Right cardiac atrium (tissue), 5 donors: ENCODE measurements at regions not wholly inside any gene's neighbourhood (a gene's known extent, or its start where the extent isn't known, plus 50 kb on each side); places are given as distances from the start of the nearest gene placed in this dataset.

Experiments
- ATAC-seq, 2 donors: fragments of 200-7000 bp; cut with Tn5 transposase; one replicate each; pipeline versions ENCODE4 v1.8.0 to v1.9.1; 2020; ENCODE audit warnings: moderate library complexity in 2 of 2, mild to moderate bottlenecking in 1 of 2
- DNase-seq, 3 donors: peaks; one replicate each; pipeline ENCODE4 v3.0.0-alpha.2; 2020
- H3K27ac ChIP-seq: one replicate; pipeline ENCODE4 v1.5.1; 2013; ENCODE audit warnings: mild to moderate bottlenecking, low read length, control low read depth, moderate library complexity
- H3K27me3 ChIP-seq: one replicate; pipeline ENCODE4 v1.6.1; 2013; ENCODE audit not compliant: control insufficient read depth, insufficient read depth
- H3K4me1 ChIP-seq: one replicate; pipeline ENCODE4 v1.6.1; 2013; ENCODE audit warnings: low read length; ENCODE audit not compliant: control insufficient read depth, insufficient read depth
- H3K4me3 ChIP-seq: one replicate; pipeline ENCODE4 v1.5.1; 2013; ENCODE audit warnings: low read length, control low read depth
- H3K9me3 ChIP-seq: one replicate; pipeline ENCODE4 v1.6.1; 2013; ENCODE audit warnings: low read length; ENCODE audit not compliant: control insufficient read depth
- WGBS: extraction: QIAGEN DNeasy Blood & Tissue Kit; methylation state at CpG from one replicate; pipeline ENCODE4 v1.1.7; 2013; 5-methylcytosine and 5-hydroxymethylcytosine counted together
- intact Hi-C, 4 donors: fragments of 100-400 bp; cut with DNase I; formaldehyde crosslinking; loops; one replicate each; pipeline versions ENCODE4 v1.11.0 to v1.14.0; 2022 to 2023
- donor health status: healthy with polysubstance abuse.
- donor health status: DM: no; HTN: yes; CAD: no.
- donor health status: DM: no; HTN: no; CAD: no.
- donor health status: DM: no; HTN: yes; CAD: no; lungs with severe emphysema.
- donor health status: DM: yes; HTN: yes; CAD: no.

GRCh38 chr12:44961887-44962286, 85.8 kb upstream of the NELL2 start:
- WGBS = 58% methylated on average over 3 of the region's 3 CpGs

DNA sequence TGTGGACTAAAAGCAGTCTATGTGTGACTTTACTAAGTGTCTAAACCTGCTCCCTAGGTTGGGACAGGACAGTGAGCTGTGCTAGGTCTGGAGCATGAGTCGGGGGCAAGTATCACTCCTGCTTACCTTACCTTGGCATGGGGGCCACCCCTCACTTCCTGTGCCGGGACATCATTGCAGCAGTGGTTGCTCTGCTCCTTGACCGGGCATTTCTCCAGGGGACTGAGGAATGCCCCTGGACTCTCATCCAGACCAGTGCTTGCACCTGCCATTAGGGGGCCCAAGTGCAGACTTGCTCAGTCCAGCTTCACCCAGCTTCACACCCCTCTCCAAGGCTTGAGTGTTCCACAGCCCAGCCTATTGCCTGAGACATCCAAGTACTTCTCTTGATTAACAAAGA, 84.7 kb upstream of the NELL2 start:
- intact Hi-C loops = no loop called here
- Histone ChIP-seq H3K27me3 (no peaks in the 10 kb centered on the region), H3K27ac (no peak overlapping the region), H3K9me3 (no peaks in the 10 kb centered on the region), H3K4me3 (no peak overlapping the region), H3K4me1 (no peaks in the 10 kb centered on the region)
- no peak for ATAC-seq
- DNase-seq = no peak
- WGBS = 81% methylated on average over 3 of the region's 3 CpGs

More at GRCh38 chr12:44961887-44962286, 85.8 kb upstream of the NELL2 start:
- Histone ChIP-seq H3K27me3 (no peaks in the 10 kb centered on the region), H3K9me3 (no peaks in the 10 kb centered on the region), H3K27ac (no peak overlapping the region), H3K4me1 (no peaks in the 10 kb centered on the region), H3K4me3 (no peak overlapping the region)
- ATAC-seq (no peak), DNase-seq (no peak)
- intact Hi-C loops = no loop called here

GRCh38 chr12:44960423-44960822, 84.3 kb upstream of the NELL2 start:
- H3K9me3 ChIP-seq = no peaks in the 10 kb centered on the region
- intact Hi-C loops = no loop called here
- no peaks in the 10 kb centered on the region for H3K27me3 ChIP-seq
- no peak overlapping the region for H3K4me3 ChIP-seq
- WGBS = 70% methylated on average over 3 of the region's 3 CpGs
- ATAC-seq (no peak), DNase-seq (no peak)
- no peaks in the 10 kb centered on the region for H3K4me1 ChIP-seq
- no peak overlapping the region for H3K27ac ChIP-seq

DNA sequence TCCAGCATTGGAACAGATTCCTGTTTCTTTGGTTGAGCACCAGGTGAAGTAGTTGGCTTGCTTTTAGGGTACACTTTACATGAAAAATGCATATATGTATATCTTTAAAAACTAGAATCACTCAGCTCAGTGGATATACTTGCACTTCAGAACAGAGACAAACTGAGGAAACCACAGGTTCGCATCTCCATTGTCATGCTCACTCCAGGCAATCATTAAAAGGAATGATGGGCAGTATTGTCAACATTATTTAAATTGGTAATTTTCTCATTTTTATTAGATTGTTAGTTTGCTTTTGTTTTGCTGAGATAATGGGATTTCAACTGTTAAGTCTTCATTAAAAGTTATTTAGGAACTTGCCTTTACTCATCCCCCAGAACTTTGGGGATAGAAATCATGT, 71.0 kb upstream of the NELL2 start:
- Histone ChIP-seq H3K27me3 (peaks cover 3% of the 10 kb centered on the region), H3K27ac (no peak overlapping the region), H3K4me3 (no peak overlapping the region), H3K4me1 (no peaks in the 10 kb centered on the region), H3K9me3 (no peaks in the 10 kb centered on the region)
- no peak for ATAC-seq
- 81% methylated on average over 1 of the region's 1 CpG for WGBS
- intact Hi-C loops = no loop called here
- no peak for DNase-seq

GRCh38 chr12:44942714-44943113, 66.6 kb upstream of the NELL2 start:
- Histone ChIP-seq H3K4me1 (no peaks in the 10 kb centered on the region), H3K27me3 (peaks cover 3% of the 10 kb centered on the region), H3K27ac (no peak overlapping the region), H3K9me3 (no peaks in the 10 kb centered on the region), H3K4me3 (no peak overlapping the region)
- ATAC-seq (no peak), DNase-seq (no peak)
- WGBS = 65% methylated on average over 5 of the region's 5 CpGs
- intact Hi-C loops = no loop called here

- no peaks in the 10 kb centered on the region for H3K9me3 ChIP-seq
- 42% methylated on average over 4 of the region's 4 CpGs for WGBS
- ATAC-seq = peak in 1 of 2 donors; percentile 72
- no peaks in the 10 kb centered on the region for H3K27me3 ChIP-seq
- DNase-seq = no peak
- no peak overlapping the region for H3K4me3 ChIP-seq
- H3K4me1 ChIP-seq = no peaks in the 10 kb centered on the region
- H3K27ac ChIP-seq = no peak overlapping the region
- intact Hi-C loops = no loop called here
Measured at GRCh38 chr12:44930972-44931600, 55.0 kb upstream of the NELL2 start.

- DNase-seq (no peak), ATAC-seq (no peak)
- H3K4me3 ChIP-seq = no peak overlapping the region
- H3K4me1 ChIP-seq = no peaks in the 10 kb centered on the region
- no peaks in the 10 kb centered on the region for H3K27me3 ChIP-seq
- no peaks in the 10 kb centered on the region for H3K9me3 ChIP-seq
- H3K27ac ChIP-seq = no peak overlapping the region
- intact Hi-C loops = loop anchor here in 3 of 4 donors (5.0 to 10.0 kb wide), 2 partner anchors 915 to 917 kb away; no protein-coding TSS in a partner anchor
- WGBS = 74% methylated on average over 3 of the region's 3 CpGs
Measured at GRCh38 chr12:44929236-44929885, 53.2 kb upstream of the NELL2 start.
